GM12878 (cell line): ENCODE measurements at regions not wholly inside any gene's neighbourhood (a gene's known extent, or its start where the extent isn't known, plus 50 kb on each side); places are given as distances from the start of the nearest gene placed in this dataset.

Source experiments
- ATAC-seq: fragments of 200-7000 bp; cut with Tn5 transposase; 3 replicates; pipeline ENCODE4 v1.9.1; 2020; ENCODE audit warnings: mild to moderate bottlenecking, moderate library complexity
- BruUV-seq: library from RNA; stranded (reverse); fragments of 400-500 nt; replicated peaks from 2 replicates; lab custom pipeline; 2021; lab: Mats Ljungman, UMichigan
- CTCF ChIA-PET: fragments of 300-600 bp; sonication (Branson Sonifier 250); formaldehyde crosslinking; extraction: SDS; loops from one replicate; lab custom pipeline; 2021; ENCODE audit warnings: inconsistent platforms; lab: Yijun Ruan, JAX
- POLR2A ChIA-PET: fragments of 350-600 bp; formaldehyde crosslinking; extraction: SDS; loops from one replicate; lab custom pipeline; 2021; ENCODE audit warnings: inconsistent platforms; lab: Charles Lee
- RAD21 ChIA-PET: fragments of 300-600 bp; sonication (Branson Sonifier 250); formaldehyde crosslinking; loops from one replicate; lab custom pipeline; 2023; ENCODE audit warnings: antibody characterized with exemption; ENCODE audit not compliant: unreplicated experiment; lab: Charles Lee
- SMC1A ChIA-PET: fragments of 300-600 bp; sonication (Branson Sonifier 250); formaldehyde crosslinking; loops from one replicate; lab custom pipeline; 2023; ENCODE audit not compliant: unreplicated experiment, uncharacterized antibody; lab: Charles Lee
- DNase-seq: peaks from one replicate; pipeline ENCODE4 v3.0.0-alpha.2; 2011; ENCODE audit warnings: low read depth, low spot score
- FAIRE-seq: peaks from 3 replicates; lab custom pipeline; 2011; peaks lifted over from hg19 to GRCh38; lab: Jason Lieb, UNC
- H2AFZ ChIP-seq: 2 replicates; pipeline ENCODE4 v1.6.0; 2011; ENCODE audit warnings: low read depth, low read length, control low read depth; ENCODE audit not compliant: control insufficient read depth
- H3K27ac ChIP-seq: 2 replicates; pipeline ENCODE4 v1.5.1; 2011; ENCODE audit warnings: control low read depth; ENCODE audit not compliant: control insufficient read depth, insufficient read depth
- H3K27me3 ChIP-seq, 2 experiments: replicated peaks in 1 of 2; 2 replicates each; pipeline versions ENCODE4 v1.6.0 to v1.6.1; 2011; ENCODE audit warnings: low read length in 1 of 2; ENCODE audit not compliant: control insufficient read depth in 2 of 2, insufficient read depth in 2 of 2
- H3K36me3 ChIP-seq, 2 experiments: 2 replicates each; pipeline ENCODE4 v1.5.1; 2011; ENCODE audit warnings: low read length in 1 of 2; ENCODE audit not compliant: control insufficient read depth in 2 of 2, insufficient read depth in 2 of 2
- H3K4me1 ChIP-seq: 2 replicates; pipeline ENCODE4 v1.6.1; 2011; ENCODE audit warnings: mild to moderate bottlenecking, low read length, moderate library complexity, mixed read lengths; ENCODE audit not compliant: control insufficient read depth, insufficient read depth
- H3K4me2 ChIP-seq: 2 replicates; pipeline ENCODE4 v1.6.0; 2011; ENCODE audit warnings: control low read depth; ENCODE audit not compliant: control insufficient read depth, insufficient read depth
- H3K4me3 ChIP-seq: fragments of 200-600 bp; sonication (generic); 2 replicates; pipeline ENCODE4 v1.5.1; 2016
- H3K79me2 ChIP-seq: 2 replicates; pipeline ENCODE4 v1.6.0; 2011; ENCODE audit warnings: low read length; ENCODE audit not compliant: control insufficient read depth, insufficient read depth
- H3K9ac ChIP-seq: 2 replicates; pipeline ENCODE4 v1.8.0; 2011; ENCODE audit warnings: low read length, control low read depth, mixed read lengths; ENCODE audit not compliant: control insufficient read depth, insufficient read depth
- H3K9me3 ChIP-seq: replicated peaks from 3 replicates; pipeline ENCODE4 v1.5.1; 2011; ENCODE audit warnings: mild to moderate bottlenecking, low read length; ENCODE audit not compliant: control insufficient read depth, insufficient read depth
- H4K20me1 ChIP-seq: 2 replicates; pipeline ENCODE4 v1.6.0; 2011; ENCODE audit not compliant: control insufficient read depth, insufficient read depth
- CBX5 ChIP-seq: sonication (generic); IDR thresholded peaks from 2 replicates; pipeline ENCODE4 v1.6.1; 2016; ENCODE audit warnings: low read depth, moderate library complexity, mild to moderate bottlenecking, inconsistent platforms
- CHD2 ChIP-seq: IDR thresholded peaks from 2 replicates; pipeline ENCODE4 v1.6.1; 2011; ENCODE audit warnings: low read depth, low read length, improper control_type of control experiment, borderline replicate concordance
- CREB1 ChIP-seq: IDR thresholded peaks from 2 replicates; pipeline ENCODE4 v1.6.1; 2012; ENCODE audit warnings: low read depth, mild to moderate bottlenecking, inconsistent platforms
- ESRRA ChIP-seq: IDR thresholded peaks from 2 replicates; pipeline ENCODE4 v1.6.1; 2012; ENCODE audit warnings: mild to moderate bottlenecking, low read length, improper control_type of control experiment
- EZH2 ChIP-seq: IDR thresholded peaks from 2 replicates; pipeline ENCODE4 v1.6.1; 2012; ENCODE audit warnings: low read depth, mild to moderate bottlenecking, control low read depth, inconsistent platforms, low read length, borderline replicate concordance; ENCODE audit not compliant: control insufficient read depth
- JUNB ChIP-seq: IDR thresholded peaks from 2 replicates; pipeline ENCODE4 v1.6.1; 2016; ENCODE audit warnings: antibody characterized with exemption, mild to moderate bottlenecking
- MEF2A ChIP-seq: IDR thresholded peaks from 2 replicates; pipeline ENCODE4 v1.6.1; 2011; ENCODE audit warnings: low read depth, mild to moderate bottlenecking, low read length, moderate library complexity; ENCODE audit not compliant: insufficient read depth
- PML ChIP-seq: IDR thresholded peaks from 2 replicates; pipeline ENCODE4 v1.6.1; 2012; ENCODE audit warnings: low read length, inconsistent platforms
- PRDM15 ChIP-seq: fragments of 450-650 bp; formaldehyde crosslinking; IDR thresholded peaks from 2 replicates; pipeline ENCODE4 v1.4.0; 2020; ENCODE audit warnings: mild to moderate bottlenecking, moderate library complexity
- ZNF274 ChIP-seq: IDR thresholded peaks from one replicate; pipeline ENCODE4 v1.8.0; 2011; ENCODE audit not compliant: insufficient read length, insufficient read depth
- WGBS: methylation state at CpG from one replicate; pipeline ENCODE4 v1.1.6; 2016; ENCODE audit warnings: low lambda C conversion rate; ENCODE audit not compliant: insufficient replicate concordance, insufficient coverage; ENCODE audit errors: missing lambda C conversion rate; 5-methylcytosine and 5-hydroxymethylcytosine counted together
- in situ Hi-C: fragments of 300-500 bp; cut with MboI; formaldehyde crosslinking; loops from 9 replicates; pipeline ENCODE4 v1.14.3; 2018; ENCODE audit warnings: mixed read lengths
- intact Hi-C: fragments of 100-400 bp; cut with micrococcal nuclease; formaldehyde crosslinking; loops from one replicate; pipeline ENCODE4 v1.14.2; 2022; ENCODE audit not compliant: unreplicated experiment

- TF ChIP-seq PRDM15 (CRISPR knock-in tag) (no peak), MEF2A (no peak), EZH2 (no peak), ESRRA (no peak), ZNF274 (no peak)
- TF ChIP-seq, all 136 proteins: peak for 0
Measured at GRCh38 chr11:109247071-109247470, 174.9 kb upstream of the C11orf87 start (continued).

- Histone ChIP-seq H2AFZ (no peak overlapping the region), H3K4me3 (no peak overlapping the region), H3K27me3 (no peaks in the 10 kb centered on the region), H3K36me3 (no peaks in the 10 kb centered on the region), H3K27ac (no peak overlapping the region), H3K9ac (no peak overlapping the region), H4K20me1 (no peaks in the 10 kb centered on the region), H3K4me1 (no peaks in the 10 kb centered on the region), H3K9me3 (no peaks in the 10 kb centered on the region), H3K79me2 (no peaks in the 10 kb centered on the region), H3K4me2 (no peak overlapping the region)
- SMC1A ChIA-PET: no interaction called here
- no peak for ATAC-seq
- TF ChIP-seq CBX5 (no peak), CREB1 (no peak), PML (no peak), CHD2 (no peak), JUNB (no peak)
- DNase-seq: no peak
- CTCF ChIA-PET: no interaction called here
- in situ Hi-C loops (no loop called here), intact Hi-C loops (no loop called here)
- 0% methylated on average over 3 of the region's 3 CpGs for WGBS
- RAD21 ChIA-PET: no interaction called here
- BruUV-seq: no TSS peak
- POLR2A ChIA-PET: no interaction called here
- FAIRE-seq: no peak
Measured at GRCh38 chr11:109249597-109249996, 172.4 kb upstream of the C11orf87 start.
